ENCODE measurements at regions not wholly inside any gene's neighbourhood (a gene's known extent, or its start where the extent isn't known, plus 50 kb on each side); places are given as distances from the start of the nearest gene placed in this dataset.

DNA sequence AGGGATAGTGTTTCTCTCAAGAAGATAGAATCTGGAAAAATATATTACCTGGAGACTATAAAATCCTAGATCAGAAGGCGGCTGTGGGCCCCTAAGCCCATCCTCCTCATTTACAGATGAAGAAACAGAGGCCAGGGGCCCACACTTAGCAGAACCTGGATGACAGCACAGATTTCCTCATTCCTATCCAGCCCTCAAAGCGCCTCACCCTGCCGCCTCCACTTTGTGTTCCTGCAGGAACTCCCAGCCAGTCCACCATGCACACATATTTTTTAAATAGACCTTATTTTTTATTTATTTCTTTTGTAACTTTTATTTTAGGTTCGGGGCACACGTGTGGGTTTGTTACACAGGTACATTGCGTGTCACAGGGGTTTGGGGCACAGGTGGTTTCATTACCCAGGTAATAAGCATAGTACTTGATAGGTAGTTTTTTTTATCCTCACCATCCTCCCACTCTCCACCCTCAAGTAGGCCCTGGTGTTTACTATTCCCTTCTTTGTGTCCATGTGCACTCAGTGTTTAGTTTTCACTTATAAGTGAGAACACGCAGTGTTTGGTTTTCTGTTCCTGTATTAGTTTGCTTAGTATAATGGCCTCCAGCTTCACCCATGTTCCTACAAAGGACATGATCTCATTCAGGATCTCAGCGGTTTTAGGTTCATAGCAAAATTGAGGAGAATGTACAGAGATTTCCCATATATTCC is 85.5 kb upstream of the MAP1B start:
- no peak for TF ChIP-seq GATA2 (IDR thresholded peaks at IDR 0.05; ENCODE audit: low read depth, low read length)
- no peak for TF ChIP-seq GATA3 (IDR thresholded peaks at IDR 0.05; ENCODE audit: low read depth, low read length)

Measured in SH-SY5Y (cell line).